ENCODE measurements at regions not wholly inside any gene's neighbourhood (a gene's known extent, or its start where the extent isn't known, plus 50 kb on each side); places are given as distances from the start of the nearest gene placed in this dataset.
"Not testable (repeated sequence)": the region's sequence is repeated elsewhere in the genome, so short reads cannot be mapped to it uniquely, and the experiment has no call there.

DNA sequence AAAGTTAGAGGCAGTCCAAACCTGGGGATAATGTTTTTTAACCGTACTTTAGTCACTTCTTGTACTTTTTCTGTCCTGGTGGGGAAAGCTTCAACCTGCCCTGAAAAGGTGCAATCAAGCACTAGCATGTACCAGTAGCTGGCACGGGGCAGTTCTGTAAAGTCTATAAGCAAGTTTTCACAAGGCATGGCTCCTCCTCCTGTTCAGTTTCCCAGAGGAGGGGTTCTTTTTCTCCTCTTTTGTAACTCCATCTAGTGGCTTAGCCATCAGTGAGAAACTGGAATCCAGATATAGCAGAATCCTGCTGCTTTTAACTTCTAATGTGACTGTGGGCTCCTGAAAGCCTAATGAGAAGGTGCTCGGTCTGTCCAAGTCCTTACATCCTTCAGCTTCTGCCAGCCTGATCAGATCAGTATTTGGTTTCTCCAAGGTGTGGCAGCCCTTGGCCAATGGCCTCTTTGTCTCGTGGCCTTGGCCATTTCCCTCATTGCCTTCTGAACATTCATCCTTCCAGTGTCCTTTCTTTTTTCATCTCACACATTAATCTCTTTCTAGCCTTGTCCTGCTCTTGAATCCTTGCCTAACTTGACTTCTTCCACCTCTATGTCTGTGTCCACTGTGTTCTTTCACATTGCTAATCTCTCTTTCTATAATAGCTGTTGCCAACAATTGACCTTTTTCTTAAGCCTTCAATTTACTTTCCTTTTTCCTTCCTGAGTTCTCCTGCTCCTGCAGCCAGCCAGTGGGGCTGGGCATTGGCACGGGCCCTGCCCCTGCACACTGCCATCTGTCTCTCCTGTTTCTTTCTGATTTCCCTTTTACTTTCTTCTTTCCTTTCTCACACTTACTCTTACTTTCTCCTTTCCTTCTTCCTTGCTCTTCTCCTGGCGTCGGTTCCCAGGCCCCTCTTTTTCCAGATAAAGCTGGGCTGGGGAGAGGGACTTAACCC is 222.0 kb upstream of the SYNCRIP start:
- DNase-seq (ENCODE audit: low read depth in 2 of 2) = no peak

DNA sequence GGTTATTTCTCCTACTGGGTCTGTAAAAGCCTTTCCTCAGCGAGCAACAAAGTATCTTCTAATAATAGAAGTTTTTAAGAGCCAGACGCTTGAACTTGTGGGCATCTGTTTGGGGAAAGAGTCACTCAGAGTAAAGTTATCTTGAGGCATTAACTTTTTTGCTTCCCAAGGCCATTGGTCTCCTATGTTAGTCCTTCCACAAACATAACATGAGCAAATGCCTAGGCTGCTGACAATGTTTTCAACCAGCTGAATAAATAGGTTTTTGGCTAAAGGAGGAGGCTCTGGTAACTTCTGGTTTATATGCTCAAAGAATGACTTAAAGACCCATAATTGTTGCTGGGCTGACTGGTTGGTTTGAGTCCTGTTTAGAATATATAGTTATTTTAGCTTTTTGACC is 213.5 kb upstream of the SYNCRIP start:
- DNase-seq (ENCODE audit: low read depth in 2 of 2) = no peak

DNA sequence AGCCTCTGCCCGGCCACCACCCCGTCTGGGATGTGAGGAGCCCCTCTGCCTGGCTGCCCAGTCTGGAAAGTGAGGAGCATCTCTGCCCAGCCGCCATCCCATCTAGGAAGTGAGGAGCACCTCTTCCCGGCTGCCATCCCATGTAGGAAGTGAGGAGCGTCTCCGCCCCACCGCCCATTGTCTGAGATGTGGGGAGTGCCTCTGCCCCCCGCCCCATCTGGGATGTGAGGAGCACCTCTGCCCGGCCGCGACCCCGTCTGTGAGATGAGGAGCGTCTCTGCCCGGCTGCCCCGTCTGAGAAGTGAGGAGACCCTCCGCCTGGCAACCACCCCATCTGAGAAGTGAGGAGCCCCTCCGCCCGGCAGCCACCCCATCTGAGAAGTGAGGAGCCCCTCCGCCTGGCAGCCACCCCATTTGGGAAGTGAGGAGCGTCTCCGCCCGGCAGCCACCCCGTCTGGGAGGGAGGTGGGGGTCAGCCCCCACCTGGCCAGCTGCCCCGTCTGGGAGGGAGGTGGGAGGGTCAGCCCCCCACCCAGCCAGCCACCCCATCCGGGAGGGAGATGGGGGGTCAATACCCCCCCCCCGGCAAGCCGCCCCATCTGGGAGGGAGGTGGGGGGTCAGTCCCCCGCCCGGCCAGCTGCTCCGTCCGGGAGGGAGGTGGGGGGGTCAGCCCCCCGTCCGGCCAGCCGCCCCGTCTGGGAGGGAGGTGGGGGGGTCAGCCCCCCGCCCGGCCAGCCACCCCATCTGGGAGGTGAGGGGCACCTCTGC is 195.8 kb upstream of the SYNCRIP start:
- DNase-seq (ENCODE audit: low read depth in 2 of 2) = not testable (repeated sequence)

DNA sequence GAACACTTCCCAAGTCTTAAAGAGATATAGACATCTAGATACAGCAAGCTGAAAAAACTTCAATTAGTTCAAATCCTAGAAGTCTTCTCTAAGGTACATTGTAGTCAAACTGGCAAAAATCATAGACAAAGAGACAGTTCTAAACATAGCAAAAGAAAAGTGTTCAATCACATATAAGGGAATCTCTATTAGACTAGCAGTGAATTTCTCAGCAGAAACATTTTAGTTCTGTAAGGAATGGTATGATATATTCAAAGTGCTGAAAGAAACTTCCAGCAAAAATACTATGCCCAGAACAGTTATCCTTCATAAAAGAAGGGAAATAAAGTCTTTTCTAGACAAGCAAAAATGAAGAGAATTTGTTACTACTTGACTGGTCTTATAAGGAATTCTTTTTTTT is 186.3 kb upstream of the SYNCRIP start:
- DNase-seq (ENCODE audit: low read depth in 2 of 2) = no peak

DNA sequence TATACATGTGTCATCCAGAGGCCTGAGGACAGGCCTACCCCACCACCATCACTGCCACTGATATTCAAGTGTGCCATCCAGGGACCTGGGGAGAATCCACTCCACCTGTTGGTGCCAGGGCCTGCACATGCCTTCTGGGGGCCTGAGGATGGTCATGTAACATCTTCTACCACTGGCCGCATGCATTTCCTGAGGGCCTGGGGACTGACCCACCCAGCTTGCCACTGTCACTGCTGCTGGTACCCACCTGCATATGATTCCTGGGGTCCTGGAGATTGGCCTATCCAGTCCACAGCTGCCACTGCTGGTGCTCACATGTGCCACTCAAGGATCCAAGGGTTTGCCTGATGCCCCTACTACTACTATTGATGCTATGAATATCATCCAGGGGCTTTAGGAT is 184.3 kb upstream of the SYNCRIP start:
- DNase-seq (ENCODE audit: low read depth in 2 of 2) = no peak

DNA sequence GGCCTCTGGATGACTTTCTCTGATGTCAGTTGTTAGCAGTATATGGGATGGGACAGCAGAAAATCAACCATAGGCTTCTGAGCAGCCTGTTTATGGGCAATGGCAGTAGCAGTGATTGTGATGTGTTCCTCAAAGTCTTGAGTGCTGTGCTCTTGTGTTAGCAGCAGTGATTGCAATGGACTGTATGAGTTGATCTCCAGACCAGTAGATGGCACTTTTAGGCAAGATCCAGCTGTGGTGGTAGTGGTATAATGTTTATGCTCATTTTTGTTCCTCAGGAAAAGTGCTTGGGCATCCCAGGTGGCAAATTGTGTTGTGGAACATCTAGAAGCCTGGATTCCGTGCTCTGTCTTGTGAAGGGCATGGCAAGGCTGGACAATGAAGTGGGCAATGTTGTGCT is 181.6 kb upstream of the SYNCRIP start:
- DNase-seq (ENCODE audit: low read depth in 2 of 2) = no peak

DNA sequence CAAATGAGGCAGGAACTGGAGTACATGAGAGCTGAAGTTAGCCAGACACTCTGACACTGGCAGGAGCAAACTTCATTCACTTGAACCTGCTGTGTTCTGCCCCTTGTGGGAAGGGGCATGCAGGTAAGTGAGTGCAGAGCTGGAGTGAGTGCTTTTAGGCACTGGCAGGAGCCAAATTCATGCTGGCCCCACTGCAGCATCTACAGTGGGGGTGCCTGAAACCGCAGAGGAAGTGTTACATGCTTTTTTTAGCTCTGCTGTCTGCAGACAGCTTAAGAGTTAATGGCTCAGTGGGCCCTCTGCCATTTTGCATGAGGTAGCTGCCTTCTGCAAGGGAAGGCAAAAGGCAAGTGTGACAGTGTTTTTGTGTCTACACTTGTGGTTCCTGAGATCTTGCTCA is 167.9 kb upstream of the SYNCRIP start:
- no peak for DNase-seq (ENCODE audit: low read depth in 2 of 2)

DNA sequence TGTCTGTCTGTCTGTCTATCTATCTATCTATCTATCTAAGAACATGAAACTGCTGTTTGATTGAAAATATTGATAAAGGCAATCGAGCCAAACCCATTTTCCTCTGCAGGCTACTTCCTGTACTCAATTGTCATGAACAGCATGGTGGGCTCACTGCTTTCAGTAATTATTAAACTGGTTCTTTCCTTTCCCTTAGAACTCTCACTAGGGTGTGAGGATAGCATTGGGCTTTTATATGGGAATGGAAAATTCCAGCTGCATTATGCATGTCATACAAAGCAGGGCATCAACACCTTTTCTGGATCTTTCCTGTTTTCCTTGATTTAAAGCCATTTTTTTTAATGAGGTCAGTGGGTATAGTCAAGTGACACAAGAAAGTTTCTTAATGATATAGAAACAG is 161.0 kb upstream of the SYNCRIP start:
- DNase-seq (ENCODE audit: low read depth in 2 of 2) = no peak

DNA sequence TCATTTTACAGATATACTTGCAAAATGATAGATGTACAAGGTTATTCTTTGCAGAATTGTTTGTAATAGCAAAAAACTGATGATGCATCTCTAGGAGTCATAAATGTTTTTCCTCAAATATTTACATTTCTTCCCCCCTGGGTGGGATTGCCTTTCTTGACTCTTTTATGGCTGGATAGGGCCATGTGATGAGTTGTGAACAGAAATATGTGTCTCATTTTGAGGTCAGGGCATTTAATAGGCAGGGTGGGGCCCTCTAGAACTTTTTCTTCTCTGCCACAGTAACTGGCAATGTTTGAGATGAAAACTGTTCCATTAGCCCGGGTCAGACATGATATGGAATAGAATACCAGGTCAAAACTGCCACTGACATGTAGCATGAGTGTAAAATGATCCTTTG is 159.5 kb upstream of the SYNCRIP start:
- no peak for DNase-seq (ENCODE audit: low read depth in 2 of 2)

DNA sequence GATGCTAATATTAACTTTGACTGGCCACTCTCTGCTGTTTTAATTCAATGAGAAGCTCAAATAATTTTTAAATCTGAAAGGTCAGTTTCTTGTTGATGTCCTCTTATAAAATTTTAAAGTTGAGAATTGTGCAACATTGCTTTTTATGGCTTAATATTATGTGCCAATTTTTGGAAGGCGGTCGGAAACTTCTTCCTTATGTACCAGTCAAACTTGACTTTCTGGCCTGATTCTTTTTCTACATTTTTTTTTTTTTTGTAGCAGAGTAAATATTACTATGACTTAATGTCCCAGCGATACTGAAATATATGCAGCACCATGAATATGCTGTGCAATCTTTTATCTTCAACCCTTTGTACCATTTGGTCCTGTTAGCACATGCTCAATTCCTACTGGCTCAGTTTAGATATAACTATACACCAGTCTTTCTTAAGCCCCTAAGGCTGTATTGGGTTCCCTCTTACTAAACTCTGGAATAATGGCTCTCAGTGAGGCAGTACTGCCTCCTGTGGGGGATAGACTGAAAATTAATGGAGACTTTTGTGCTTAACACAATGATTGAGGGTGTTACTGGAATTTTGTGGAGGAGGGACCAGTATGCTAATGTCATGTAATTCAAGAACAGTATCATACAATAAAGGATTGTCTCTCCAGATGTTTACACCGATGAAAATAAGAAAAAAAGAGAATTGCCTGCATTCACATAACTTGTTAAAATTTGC is 156.4 kb upstream of the SYNCRIP start:
- DNase-seq (ENCODE audit: low read depth in 2 of 2) = no peak

DNA sequence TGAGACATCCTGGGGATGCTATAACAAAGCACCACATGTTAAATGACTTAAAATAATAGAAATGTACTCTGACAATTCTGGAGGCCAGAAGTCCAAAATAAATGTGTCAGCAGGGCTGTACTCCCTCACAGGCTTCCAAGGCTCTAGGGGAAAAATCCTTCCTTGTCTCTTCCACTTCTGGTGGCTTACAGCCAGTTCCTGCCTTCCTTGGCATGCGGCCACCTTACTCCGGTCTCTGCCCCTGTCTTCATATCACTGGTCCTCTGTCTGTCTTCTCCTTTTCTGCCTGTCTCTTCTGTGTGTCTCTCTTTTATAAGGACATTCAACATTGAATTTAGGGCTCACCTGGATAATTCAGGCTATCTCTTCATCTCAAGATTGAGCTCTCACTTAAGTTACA is 155.3 kb upstream of the SYNCRIP start:
- no peak for DNase-seq (ENCODE audit: low read depth in 2 of 2)

DNA sequence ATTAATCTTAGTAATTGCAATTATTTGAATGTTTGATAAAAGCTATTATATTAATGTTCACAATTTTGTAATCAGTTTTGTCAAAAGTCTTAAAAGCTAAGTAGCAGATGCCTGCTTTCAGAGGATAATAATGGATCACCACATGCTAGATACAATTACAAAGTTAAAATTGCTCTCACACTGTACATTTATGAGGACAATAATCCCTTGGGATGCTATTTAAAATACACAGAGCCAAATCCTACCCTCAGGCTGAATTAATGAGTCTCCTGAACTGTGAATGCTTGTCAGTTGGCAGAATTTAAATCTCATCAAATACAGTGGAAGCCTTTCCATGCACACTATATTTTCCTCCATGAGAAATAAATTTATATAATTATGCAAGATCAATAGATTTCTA is 153.3 kb upstream of the SYNCRIP start:
- DNase-seq (ENCODE audit: low read depth in 2 of 2) = no peak

DNA sequence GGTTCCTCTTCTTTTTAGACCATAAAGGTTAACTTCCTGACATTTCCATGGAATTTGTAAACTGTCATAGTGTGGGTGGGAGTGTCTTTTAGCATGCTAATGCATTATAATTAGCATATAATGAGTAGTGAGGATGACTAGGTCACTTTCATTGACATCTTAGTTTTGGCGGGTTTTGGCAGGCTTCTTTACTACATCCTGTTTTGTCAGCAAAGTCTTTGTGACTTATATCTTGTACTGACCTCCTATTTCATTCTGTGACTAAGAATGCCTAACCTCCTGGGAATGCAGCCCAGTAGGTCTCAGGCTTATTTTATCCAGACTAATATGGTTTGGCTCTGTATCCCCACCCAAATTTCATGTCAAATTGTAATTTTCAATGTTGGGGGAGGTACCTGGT is 149.6 kb upstream of the SYNCRIP start:
- no peak for DNase-seq (ENCODE audit: low read depth in 2 of 2)

DNA sequence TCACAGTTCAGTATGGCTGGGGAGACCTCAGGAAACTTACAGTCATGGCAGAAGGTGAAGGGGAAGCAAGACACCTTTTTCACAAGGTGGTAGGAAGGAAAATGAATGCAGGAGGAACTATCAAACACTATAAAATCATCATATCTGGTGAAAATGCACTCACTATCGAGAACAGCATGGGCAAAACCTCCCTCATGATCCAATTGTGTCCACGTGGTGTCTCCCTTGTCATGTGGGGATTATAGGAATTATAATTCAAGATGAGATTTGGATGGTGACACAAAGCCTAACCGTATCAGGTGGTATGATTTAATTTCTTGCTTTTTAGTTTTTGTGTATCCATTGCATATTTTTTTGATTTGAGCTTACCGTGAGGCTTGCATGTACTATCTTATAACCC is 133.2 kb upstream of the SYNCRIP start:
- no peak for DNase-seq (ENCODE audit: low read depth in 2 of 2)

DNA sequence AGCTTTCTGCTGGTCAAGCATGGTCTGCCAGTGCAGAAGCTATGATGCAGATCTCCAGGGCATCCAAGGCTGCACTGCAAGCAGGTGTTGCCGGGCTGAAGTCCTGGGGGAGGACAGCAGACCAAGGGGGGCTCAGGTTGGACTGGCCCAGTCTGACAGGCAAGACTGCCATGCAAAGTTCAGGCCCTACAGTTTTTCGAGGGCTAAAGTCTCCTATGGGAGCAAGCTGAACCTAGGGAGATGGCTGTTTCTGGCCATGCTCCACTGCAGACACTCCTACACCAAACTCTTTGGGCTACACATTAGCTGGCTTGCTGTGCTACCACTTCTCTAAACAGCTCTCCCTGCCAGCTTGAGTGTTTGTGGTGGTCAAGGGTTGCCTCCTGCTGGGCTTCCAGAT is 130.0 kb upstream of the SYNCRIP start:
- no peak for DNase-seq (ENCODE audit: low read depth in 2 of 2)

DNA sequence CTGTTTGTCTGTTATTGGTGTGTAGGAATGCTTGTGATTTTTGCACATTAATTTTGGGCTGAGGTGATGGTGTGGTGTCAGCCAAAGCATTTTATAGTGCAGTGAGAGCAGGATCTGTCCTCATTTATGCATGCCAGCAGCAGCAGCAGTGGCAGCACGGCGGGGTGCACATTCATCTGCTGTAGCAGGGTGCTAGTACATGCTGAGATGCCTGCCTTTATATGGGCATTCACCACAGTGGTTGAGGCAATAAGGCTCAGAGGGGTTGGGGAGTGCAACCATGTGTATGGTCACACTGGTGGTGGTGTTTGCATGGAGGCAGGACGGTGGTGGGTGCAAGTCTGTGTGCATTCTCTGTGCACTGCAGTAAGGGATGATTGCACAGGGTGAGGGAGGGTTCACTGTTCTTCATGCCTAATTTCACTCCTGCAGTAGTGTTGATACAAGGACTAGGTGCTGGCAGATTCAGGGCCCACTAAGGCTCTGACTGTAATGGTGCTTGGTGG is 129.3 kb upstream of the SYNCRIP start:
- DNase-seq (ENCODE audit: low read depth in 2 of 2) = no peak

DNA sequence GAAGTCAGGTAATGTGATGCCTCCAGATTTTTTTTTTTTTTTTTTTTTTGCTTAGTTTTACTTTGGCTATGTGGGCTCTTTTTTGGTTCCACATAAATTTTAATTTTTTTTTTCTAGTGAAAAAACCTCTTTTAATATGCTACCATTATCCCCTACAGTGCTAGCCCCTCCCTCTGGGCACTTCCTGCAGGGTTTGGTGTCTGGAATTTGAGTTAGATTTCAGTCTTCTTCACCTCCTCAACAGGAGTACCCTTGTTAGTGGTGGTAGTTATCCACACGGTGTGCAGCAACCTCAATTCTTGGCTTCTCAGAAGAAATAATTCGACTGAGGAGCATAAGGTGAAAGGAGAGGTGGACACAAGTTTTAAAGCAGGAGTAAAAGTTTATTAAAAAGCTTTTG is 128.8 kb upstream of the SYNCRIP start:
- no peak for DNase-seq (ENCODE audit: low read depth in 2 of 2)

DNA sequence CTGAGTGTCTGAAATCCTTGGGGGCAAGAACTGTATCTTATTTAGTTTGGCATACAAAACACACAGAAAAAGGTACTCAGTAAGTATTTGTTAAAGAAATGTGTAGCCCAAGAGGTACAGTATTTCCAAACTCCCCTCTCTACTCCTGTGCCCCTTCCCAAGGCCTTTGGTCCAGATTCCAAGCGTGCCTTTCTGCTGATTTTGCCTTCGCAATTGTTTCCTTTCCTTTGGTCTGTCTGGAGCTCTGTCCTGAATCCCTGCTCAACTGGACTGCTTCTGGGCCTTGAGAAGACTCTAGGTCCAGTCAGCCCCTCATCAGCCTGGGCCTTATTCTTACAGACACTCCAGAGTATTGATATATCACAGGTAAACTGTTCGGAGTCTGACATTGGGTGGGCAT is 122.2 kb upstream of the SYNCRIP start:
- DNase-seq (ENCODE audit: low read depth in 2 of 2) = no peak

DNA sequence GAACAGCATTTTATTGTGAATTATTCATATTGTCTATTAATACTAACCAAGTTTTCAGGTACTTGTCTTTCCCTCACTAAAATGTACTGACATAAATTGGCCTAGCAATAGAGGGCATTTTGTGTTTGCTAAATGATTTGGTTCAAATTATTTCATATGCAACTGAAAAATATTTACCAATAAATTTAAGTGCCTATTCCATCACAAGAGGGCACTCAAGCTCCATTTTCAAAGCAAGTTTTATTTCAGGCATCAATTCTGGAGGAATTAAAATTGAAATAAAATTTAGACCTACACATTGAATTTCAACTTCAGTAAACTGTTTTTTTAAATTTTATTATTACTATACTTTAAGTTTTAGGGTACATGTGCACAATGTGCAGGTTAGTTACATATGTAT is 114.3 kb upstream of the SYNCRIP start:
- no peak for DNase-seq (ENCODE audit: low read depth in 2 of 2)

DNA sequence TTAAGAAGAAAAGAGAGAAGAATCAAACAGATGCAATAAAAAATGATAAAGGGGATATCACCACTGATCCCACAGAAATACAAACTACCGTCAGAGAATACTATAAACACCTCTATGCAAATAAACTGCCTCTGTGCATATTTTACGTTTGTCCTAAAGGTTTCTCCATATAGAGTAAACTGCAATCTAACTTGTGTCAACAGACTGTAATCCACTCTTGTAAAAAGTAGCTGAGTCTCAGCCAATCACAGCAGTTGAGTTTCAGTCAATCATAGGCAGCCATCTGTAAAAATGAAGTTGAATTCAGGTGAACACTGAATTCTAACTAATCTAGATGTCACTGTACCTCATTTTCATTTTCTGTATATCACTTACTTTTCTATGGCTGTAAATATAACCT is 112.2 kb upstream of the SYNCRIP start:
- DNase-seq (ENCODE audit: low read depth in 2 of 2) = no peak

DNA sequence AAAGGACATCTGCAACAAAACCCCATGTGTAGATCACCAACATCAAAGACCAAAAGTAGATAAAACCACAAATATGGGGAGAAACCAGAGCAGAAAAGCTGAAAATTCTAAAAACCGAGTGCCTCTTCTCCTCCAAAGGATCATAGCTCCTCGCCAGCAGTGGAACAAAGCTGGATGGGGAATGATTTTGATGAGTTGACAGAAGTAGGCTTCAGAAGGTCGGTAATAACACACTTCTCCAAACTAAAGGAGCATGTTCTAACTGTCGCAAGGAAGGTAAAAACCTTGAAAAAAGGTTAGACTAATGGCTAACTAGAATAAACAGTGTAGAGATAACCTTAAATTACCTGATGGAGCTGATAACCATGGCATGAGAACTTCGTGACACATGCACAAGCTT is 109.9 kb upstream of the SYNCRIP start:
- DNase-seq (ENCODE audit: low read depth in 2 of 2) = no peak

DNA sequence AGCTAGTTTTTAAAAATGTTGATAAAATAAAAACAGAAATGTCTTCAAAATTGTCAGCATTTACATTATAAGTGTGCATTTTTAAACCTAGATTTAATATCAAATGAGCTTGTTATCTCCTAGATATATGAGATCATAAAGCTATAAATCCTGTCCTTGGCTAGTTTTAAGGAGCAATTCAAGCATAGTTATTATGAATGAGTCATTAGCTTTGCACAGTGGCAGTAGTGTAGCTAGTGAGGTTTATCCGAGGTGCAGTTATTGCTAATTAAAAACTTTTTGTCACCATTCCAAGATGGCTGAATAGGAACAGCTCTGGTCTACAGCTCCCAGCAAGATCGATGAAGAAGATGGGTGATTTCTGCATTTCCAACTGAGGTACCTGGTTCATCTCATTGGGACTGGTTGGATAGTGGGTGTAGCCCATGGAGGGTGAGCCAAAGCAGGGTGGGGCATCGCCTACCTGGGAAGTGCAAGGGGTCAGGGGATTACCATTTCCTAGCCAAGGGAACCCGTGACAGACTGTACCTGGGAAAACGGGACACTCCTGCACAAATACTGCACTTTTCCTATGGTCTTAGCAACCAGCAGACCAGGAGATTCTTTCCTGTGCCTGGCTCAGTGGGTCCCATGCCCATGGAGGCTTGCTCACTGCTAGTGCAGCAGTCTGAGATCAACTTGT is 108.8 kb upstream of the SYNCRIP start:
- DNase-seq (ENCODE audit: low read depth in 2 of 2) = no peak

Measured in activated CD4-positive, alpha-beta T cell treated with anti-CD3 and anti-CD28 coated beads for 24 hours (primary cell).